ENCODE measurements at regions not wholly inside any gene's neighbourhood (a gene's known extent, or its start where the extent isn't known, plus 50 kb on each side); places are given as distances from the start of the nearest gene placed in this dataset.

DNA sequence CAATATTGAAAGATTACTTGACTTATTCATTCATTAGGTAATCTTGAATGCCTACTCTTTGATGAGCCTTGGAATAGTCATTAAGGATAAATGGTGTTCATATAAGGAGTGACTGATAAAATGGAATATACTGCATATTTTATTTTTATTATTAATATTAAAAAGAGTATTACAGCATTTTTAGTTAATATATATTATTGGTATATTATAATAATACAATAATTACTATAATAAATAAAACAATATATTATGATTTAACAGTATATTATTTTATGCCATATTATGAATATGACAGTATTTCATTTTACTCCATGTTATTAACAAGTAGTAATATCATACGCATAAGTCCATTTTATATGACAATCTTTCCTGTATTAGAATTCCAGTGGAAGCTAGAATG is 490.8 kb upstream of the NFIA start:
- H3K27me3 ChIP-seq (ENCODE audit: control insufficient read depth, insufficient read depth, low read length): no peaks in the 10 kb centered on the region
- CTCF ChIA-PET: no interaction called here
- no peak overlapping the region for H3K27ac ChIP-seq (ENCODE audit: low read depth, low read length)
- no peaks in the 10 kb centered on the region for H3K9me3 ChIP-seq (ENCODE audit: control insufficient read depth, insufficient read depth, low read length)
- no peak overlapping the region for H3K4me3 ChIP-seq (ENCODE audit: low read depth, low read length)
- TF ChIP-seq, protein P1, sequence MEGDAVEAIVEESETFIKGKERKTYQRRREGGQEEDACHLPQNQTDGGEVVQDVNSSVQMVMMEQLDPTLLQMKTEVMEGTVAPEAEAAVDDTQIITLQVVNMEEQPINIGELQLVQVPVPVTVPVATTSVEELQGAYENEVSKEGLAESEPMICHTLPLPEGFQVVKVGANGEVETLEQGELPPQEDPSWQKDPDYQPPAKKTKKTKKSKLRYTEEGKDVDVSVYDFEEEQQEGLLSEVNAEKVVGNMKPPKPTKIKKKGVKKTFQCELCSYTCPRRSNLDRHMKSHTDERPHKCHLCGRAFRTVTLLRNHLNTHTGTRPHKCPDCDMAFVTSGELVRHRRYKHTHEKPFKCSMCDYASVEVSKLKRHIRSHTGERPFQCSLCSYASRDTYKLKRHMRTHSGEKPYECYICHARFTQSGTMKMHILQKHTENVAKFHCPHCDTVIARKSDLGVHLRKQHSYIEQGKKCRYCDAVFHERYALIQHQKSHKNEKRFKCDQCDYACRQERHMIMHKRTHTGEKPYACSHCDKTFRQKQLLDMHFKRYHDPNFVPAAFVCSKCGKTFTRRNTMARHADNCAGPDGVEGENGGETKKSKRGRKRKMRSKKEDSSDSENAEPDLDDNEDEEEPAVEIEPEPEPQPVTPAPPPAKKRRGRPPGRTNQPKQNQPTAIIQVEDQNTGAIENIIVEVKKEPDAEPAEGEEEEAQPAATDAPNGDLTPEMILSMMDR (IDR thresholded peaks at IDR 0.05; ENCODE audit: low read depth, low read length): no peak
- POLR2A ChIA-PET: no interaction called here
- DNase-seq (ENCODE audit: low read depth, low spot score): no peak

GRCh38 chr1:60589916-60590315 is 492.4 kb upstream of the NFIA start:
- no peaks in the 10 kb centered on the region for H3K9me3 ChIP-seq (ENCODE audit: control insufficient read depth, insufficient read depth, low read length)
- CTCF ChIA-PET: no interaction called here
- POLR2A ChIA-PET: no interaction called here
- H3K27ac ChIP-seq (ENCODE audit: low read depth, low read length): no peak overlapping the region
- H3K4me3 ChIP-seq (ENCODE audit: low read depth, low read length): no peak overlapping the region
- DNase-seq (ENCODE audit: low read depth, low spot score): no peak
- no peaks in the 10 kb centered on the region for H3K27me3 ChIP-seq (ENCODE audit: control insufficient read depth, insufficient read depth, low read length)
- TF ChIP-seq, protein P1 (IDR thresholded peaks at IDR 0.05; ENCODE audit: low read depth, low read length): no peak

GRCh38 chr1:60589046-60589748 is 493.2 kb upstream of the NFIA start:
- CTCF ChIA-PET: no interaction called here
- POLR2A ChIA-PET: no interaction called here
- DNase-seq (ENCODE audit: low read depth, low spot score): no peak
- no peaks in the 10 kb centered on the region for H3K27me3 ChIP-seq (ENCODE audit: control insufficient read depth, insufficient read depth, low read length)
- no peak overlapping the region for H3K4me3 ChIP-seq (ENCODE audit: low read depth, low read length)
- H3K27ac ChIP-seq (ENCODE audit: low read depth, low read length): no peak overlapping the region
- H3K9me3 ChIP-seq (ENCODE audit: control insufficient read depth, insufficient read depth, low read length): no peaks in the 10 kb centered on the region
- TF ChIP-seq, protein P1 (IDR thresholded peaks at IDR 0.05; ENCODE audit: low read depth, low read length): no peak

DNA sequence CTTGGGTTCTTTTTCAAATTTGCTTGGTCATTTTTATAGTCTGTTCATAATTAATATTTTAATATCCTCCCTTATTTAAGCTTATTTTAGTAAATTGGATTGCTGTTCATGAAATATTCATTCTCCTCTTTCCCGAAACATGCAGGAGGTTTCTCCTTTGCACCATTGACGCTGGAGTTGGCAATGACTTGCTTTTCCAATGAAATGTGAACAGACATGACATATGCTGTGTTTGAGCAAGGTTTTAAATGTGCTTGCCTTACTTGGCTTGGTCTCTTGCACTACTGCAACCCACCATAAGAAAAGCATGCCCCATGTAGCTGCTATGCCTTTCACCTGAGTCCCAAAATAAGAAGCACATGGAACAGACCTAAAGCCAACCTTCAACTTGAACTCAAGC is 498.0 kb upstream of the NFIA start:
- Histone ChIP-seq H3K9me3 (ENCODE audit: control insufficient read depth, insufficient read depth, low read length) (peaks cover 3% of the 10 kb centered on the region; the same call in 1 of the 2 replicates), H3K27me3 (ENCODE audit: control insufficient read depth, insufficient read depth, low read length) (no peaks in the 10 kb centered on the region), H3K27ac (ENCODE audit: low read depth, low read length) (no peak overlapping the region), H3K4me3 (ENCODE audit: low read depth, low read length) (no peak overlapping the region)
- TF ChIP-seq, protein P1 (IDR thresholded peaks at IDR 0.05; ENCODE audit: low read depth, low read length): no peak
- POLR2A ChIA-PET: no interaction called here
- CTCF ChIA-PET: no interaction called here
- DNase-seq (ENCODE audit: low read depth, low spot score): no peak

GRCh38 chr1:60583696-60584095 is 498.7 kb upstream of the NFIA start:
- Histone ChIP-seq H3K27me3 (ENCODE audit: control insufficient read depth, insufficient read depth, low read length) (no peaks in the 10 kb centered on the region), H3K9me3 (ENCODE audit: control insufficient read depth, insufficient read depth, low read length) (peaks cover 3% of the 10 kb centered on the region; the same call in 1 of the 2 replicates), H3K27ac (ENCODE audit: low read depth, low read length) (no peak overlapping the region), H3K4me3 (ENCODE audit: low read depth, low read length) (no peak overlapping the region)
- ChIA-PET POLR2A (no interaction called here), CTCF (no interaction called here)
- TF ChIP-seq, protein P1 (IDR thresholded peaks at IDR 0.05; ENCODE audit: low read depth, low read length): no peak
- DNase-seq (ENCODE audit: low read depth, low spot score): no peak
